Glutamatergic neuron (in vitro differentiated cells): ENCODE measurements at regions not wholly inside any gene's neighbourhood (a gene's known extent, or its start where the extent isn't known, plus 50 kb on each side); places are given as distances from the start of the nearest gene placed in this dataset.

Source experiments
- DNase-seq: peaks from one replicate; pipeline ENCODE4 v3.0.0; 2022
- H3K27ac Mint-ChIP-seq: one replicate; pipeline ENCODE4 v1.8.0; 2020; ENCODE audit warnings: mild to moderate bottlenecking, mixed read lengths, inconsistent platforms; ENCODE audit not compliant: unreplicated experiment
- H3K27me3 Mint-ChIP-seq: one replicate; pipeline ENCODE4 v1.8.0; 2020; ENCODE audit warnings: mild to moderate bottlenecking, moderate library complexity, mixed read lengths, inconsistent platforms; ENCODE audit not compliant: unreplicated experiment
- H3K36me3 Mint-ChIP-seq: one replicate; pipeline ENCODE4 v1.8.0; 2020; ENCODE audit warnings: mild to moderate bottlenecking, mixed read lengths, inconsistent platforms; ENCODE audit not compliant: unreplicated experiment
- H3K4me1 Mint-ChIP-seq: one replicate; pipeline ENCODE4 v1.8.0; 2020; ENCODE audit warnings: mild to moderate bottlenecking, low read depth, mixed read lengths, inconsistent platforms; ENCODE audit not compliant: unreplicated experiment
- H3K4me3 Mint-ChIP-seq: one replicate; pipeline ENCODE4 v1.8.0; 2020; ENCODE audit warnings: mild to moderate bottlenecking, mixed read lengths, inconsistent platforms; ENCODE audit not compliant: unreplicated experiment
- H3K9me3 Mint-ChIP-seq: one replicate; pipeline ENCODE4 v1.8.0; 2020; ENCODE audit warnings: mild to moderate bottlenecking, moderate library complexity, mixed read lengths, inconsistent platforms; ENCODE audit not compliant: unreplicated experiment
- CTCF ChIP-seq: fragments of 200-600 bp; sonication (generic); IDR thresholded peaks from one replicate; pipeline ENCODE4 v1.5.0; 2021; ENCODE audit not compliant: partially characterized antibody, unreplicated experiment

GRCh38 chr9:93865716-93866115 is 89.4 kb downstream of the BARX1 start:
- H3K4me1 Mint-ChIP-seq, result peaks cover 19% of the 10 kb centered on the region
- no peak for DNase-seq
- no peak for TF ChIP-seq CTCF
- no peak overlapping the region for H3K4me3 Mint-ChIP-seq
- no peak overlapping the region for H3K27ac Mint-ChIP-seq
- H3K36me3 Mint-ChIP-seq, result no peaks in the 10 kb centered on the region
- H3K27me3 Mint-ChIP-seq, result peaks cover 9% of the 10 kb centered on the region
- H3K9me3 Mint-ChIP-seq, result peaks cover 7% of the 10 kb centered on the region

GRCh38 chr9:93865245-93865644 is 89.9 kb downstream of the BARX1 start:
- no peak for TF ChIP-seq CTCF

GRCh38 chr9:93864840-93865239 is 90.3 kb downstream of the BARX1 start:
- peaks cover 13% of the 10 kb centered on the region for H3K27me3 Mint-ChIP-seq
- H3K27ac Mint-ChIP-seq, result peak overlapping the region; percentile 34
- peaks cover 7% of the 10 kb centered on the region for H3K9me3 Mint-ChIP-seq
- DNase-seq, result no peak
- H3K36me3 Mint-ChIP-seq, result no peaks in the 10 kb centered on the region
- TF ChIP-seq CTCF, result no peak
- no peak overlapping the region for H3K4me3 Mint-ChIP-seq
- H3K4me1 Mint-ChIP-seq, result peaks cover 20% of the 10 kb centered on the region

More at GRCh38 chr9:93865245-93865644, 89.9 kb downstream of the BARX1 start:
- Mint-ChIP-seq H3K9me3 (peaks cover 7% of the 10 kb centered on the region), H3K36me3 (no peaks in the 10 kb centered on the region), H3K27me3 (peaks cover 13% of the 10 kb centered on the region), H3K4me1 (peaks cover 20% of the 10 kb centered on the region), H3K4me3 (no peak overlapping the region), H3K27ac (no peak overlapping the region)
- no peak for DNase-seq

- Mint-ChIP-seq H3K27me3 (peaks cover 10% of the 10 kb centered on the region), H3K9me3 (peaks cover 5% of the 10 kb centered on the region), H3K4me3 (peak overlapping the region; percentile 56), H3K36me3 (no peaks in the 10 kb centered on the region), H3K27ac (peak overlapping the region; percentile 34), H3K4me1 (peaks cover 15% of the 10 kb centered on the region)
- no peak for TF ChIP-seq CTCF
- peak; percentile 44 for DNase-seq
Observed at GRCh38 chr9:93864032-93864431, 91.1 kb downstream of the BARX1 start.

GRCh38 chr9:93862877-93863545 is 92.1 kb downstream of the BARX1 start:
- H3K9me3 Mint-ChIP-seq, result peaks cover 3% of the 10 kb centered on the region
- no peak for TF ChIP-seq CTCF
- no peaks in the 10 kb centered on the region for H3K36me3 Mint-ChIP-seq
- H3K27ac Mint-ChIP-seq, result no peak overlapping the region
- DNase-seq, result no peak
- H3K4me1 Mint-ChIP-seq, result peaks cover 10% of the 10 kb centered on the region
- H3K27me3 Mint-ChIP-seq, result peaks cover 10% of the 10 kb centered on the region
- no peak overlapping the region for H3K4me3 Mint-ChIP-seq
